Epithelial cell of proximal tubule (primary cell): ENCODE measurements at regions not wholly inside any gene's neighbourhood (a gene's known extent, or its start where the extent isn't known, plus 50 kb on each side); places are given as distances from the start of the nearest gene placed in this dataset.

Source experiments
- DNase-seq: peaks from one replicate; pipeline ENCODE4 v3.0.0-alpha.2; 2011; ENCODE audit warnings: low read depth
- H3K4me3 ChIP-seq: 2 replicates; pipeline ENCODE4 v1.5.1; 2011; ENCODE audit warnings: low read depth, mild to moderate bottlenecking, low read length
- TF ChIP-seq, protein P1 (sequence below): conservative IDR thresholded peaks from 2 replicates; pipeline ENCODE4 v1.5.1; 2012; ENCODE audit warnings: low read depth, mild to moderate bottlenecking, low read length

GRCh38 chr22:48180631-48181030 lies 1418.2 kb downstream of the TBC1D22A start:
- no peak overlapping the region for H3K4me3 ChIP-seq
- DNase-seq, result no peak
- TF ChIP-seq, protein P1, sequence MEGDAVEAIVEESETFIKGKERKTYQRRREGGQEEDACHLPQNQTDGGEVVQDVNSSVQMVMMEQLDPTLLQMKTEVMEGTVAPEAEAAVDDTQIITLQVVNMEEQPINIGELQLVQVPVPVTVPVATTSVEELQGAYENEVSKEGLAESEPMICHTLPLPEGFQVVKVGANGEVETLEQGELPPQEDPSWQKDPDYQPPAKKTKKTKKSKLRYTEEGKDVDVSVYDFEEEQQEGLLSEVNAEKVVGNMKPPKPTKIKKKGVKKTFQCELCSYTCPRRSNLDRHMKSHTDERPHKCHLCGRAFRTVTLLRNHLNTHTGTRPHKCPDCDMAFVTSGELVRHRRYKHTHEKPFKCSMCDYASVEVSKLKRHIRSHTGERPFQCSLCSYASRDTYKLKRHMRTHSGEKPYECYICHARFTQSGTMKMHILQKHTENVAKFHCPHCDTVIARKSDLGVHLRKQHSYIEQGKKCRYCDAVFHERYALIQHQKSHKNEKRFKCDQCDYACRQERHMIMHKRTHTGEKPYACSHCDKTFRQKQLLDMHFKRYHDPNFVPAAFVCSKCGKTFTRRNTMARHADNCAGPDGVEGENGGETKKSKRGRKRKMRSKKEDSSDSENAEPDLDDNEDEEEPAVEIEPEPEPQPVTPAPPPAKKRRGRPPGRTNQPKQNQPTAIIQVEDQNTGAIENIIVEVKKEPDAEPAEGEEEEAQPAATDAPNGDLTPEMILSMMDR, result no peak

DNA sequence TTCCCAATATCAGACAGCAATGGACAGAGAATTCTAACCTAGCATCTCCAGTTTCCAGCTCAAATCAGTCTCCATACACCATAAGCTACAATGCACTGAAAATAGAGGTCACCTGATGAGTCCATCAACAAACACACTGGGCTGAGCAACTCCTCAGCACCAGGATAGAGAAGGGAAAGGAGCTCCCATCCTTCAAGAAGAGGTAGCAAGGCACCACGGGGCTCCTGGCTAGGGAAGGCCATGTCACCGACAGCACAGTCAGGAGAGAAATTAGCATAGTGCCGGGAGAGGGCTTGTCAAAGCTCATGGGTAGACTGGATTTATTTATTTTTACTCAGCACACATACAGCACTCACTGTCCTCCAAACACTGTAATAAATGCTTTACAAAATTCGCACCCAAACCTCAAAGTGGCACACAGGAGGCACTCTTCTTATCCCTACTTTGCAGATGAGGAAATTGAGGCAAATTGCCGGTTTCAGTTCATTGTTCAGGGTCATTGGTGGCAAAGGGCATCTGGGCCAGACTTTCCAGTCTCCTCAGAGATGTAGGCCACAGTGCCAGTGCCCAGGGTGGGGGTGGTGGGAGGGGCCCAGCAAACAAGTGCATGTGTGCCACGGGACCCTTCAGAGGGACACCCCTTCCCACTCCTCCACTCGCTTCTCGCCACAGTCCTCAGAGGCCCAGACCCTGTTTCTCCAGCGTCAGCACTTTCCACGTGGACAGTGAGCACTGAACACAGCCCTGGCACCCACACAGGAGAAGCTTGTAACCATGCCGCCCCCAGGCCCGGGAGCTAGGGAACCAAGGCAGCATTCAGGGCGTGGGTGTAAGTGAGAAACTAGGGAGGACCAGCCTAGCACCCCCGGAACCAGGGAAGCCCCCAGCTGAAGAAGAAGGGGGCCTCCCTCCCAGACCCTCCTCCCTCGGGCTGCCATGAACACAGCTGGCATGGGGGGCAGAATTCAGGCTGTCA lies 1417.4 kb downstream of the TBC1D22A start:
- TF ChIP-seq, protein P1, result no peak
- no peak overlapping the region for H3K4me3 ChIP-seq
- no peak for DNase-seq

DNA sequence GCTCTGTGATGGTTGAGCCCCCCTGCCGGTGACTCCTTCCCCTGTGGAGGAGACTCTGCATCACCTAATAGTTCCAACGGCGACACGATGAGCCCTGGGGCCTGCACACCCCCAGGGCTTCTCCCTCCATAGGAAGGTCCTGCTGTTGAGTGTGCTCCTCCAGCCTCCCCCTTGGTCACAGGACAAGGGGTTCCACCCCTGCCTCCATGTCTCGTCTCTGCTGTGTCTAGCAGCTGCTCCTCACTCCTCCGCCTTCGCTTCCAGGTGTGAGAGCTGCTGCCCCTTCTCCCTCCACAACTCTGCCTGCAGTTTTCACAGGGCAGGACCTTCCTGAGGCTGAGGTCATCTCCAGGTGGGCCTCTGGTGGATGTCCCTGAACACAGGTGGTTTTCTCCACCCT lies 1416.1 kb downstream of the TBC1D22A start:
- H3K4me3 ChIP-seq, result no peak overlapping the region
- TF ChIP-seq, protein P1, result no peak
- no peak for DNase-seq

GRCh38 chr22:48177631-48178030 lies 1415.2 kb downstream of the TBC1D22A start:
- no peak overlapping the region for H3K4me3 ChIP-seq
- TF ChIP-seq, protein P1, result no peak
- DNase-seq, result no peak

GRCh38 chr22:48175721-48176120 lies 1413.3 kb downstream of the TBC1D22A start:
- H3K4me3 ChIP-seq, result no peak overlapping the region
- TF ChIP-seq, protein P1, result no peak
- no peak for DNase-seq

- H3K4me3 ChIP-seq, result no peak overlapping the region
- no peak for DNase-seq
- TF ChIP-seq, protein P1, result no peak
Measured at GRCh38 chr22:48173773-48174160, 1411.3 kb downstream of the TBC1D22A start.
